Esophagus squamous epithelium (tissue), 5 donors: ENCODE measurements at regions not wholly inside any gene's neighbourhood (a gene's known extent, or its start where the extent isn't known, plus 50 kb on each side); places are given as distances from the start of the nearest gene placed in this dataset.

Experiments
- DNase-seq: peaks from one replicate; lab custom pipeline; 2025; lab: John Stamatoyannopoulos, UW
- H3K27ac ChIP-seq, 4 donors: fragments of 200-600 bp; sonication (generic); one replicate each; pipeline ENCODE4 v1.5.1; 2016 to 2019; ENCODE audit warnings: mild to moderate bottlenecking in 1 of 4
- H3K27me3 ChIP-seq, 4 donors: fragments of 200-600 bp; sonication (generic); 1 replicate in 3 of 4; 2 replicates in 1 of 4; pipeline versions ENCODE4 v1.5.1 to v1.6.0; 2017 to 2021; ENCODE audit warnings: antibody characterized with exemption in 1 of 4
- H3K36me3 ChIP-seq, 3 donors: fragments of 200-600 bp; sonication (generic); one replicate each; pipeline ENCODE4 v1.5.1; 2016 to 2019
- H3K4me1 ChIP-seq, 3 donors: fragments of 200-600 bp; sonication (generic); one replicate each; pipeline ENCODE4 v1.5.1; 2017 to 2019
- H3K4me3 ChIP-seq, 4 donors: fragments of 200-600 bp; sonication (generic); 1 replicate in 3 of 4; 2 replicates in 1 of 4; pipeline ENCODE4 v1.5.1; 2016 to 2019; ENCODE audit warnings: mild to moderate bottlenecking in 2 of 4, moderate library complexity in 1 of 4
- H3K9me3 ChIP-seq, 3 donors: fragments of 200-600 bp; sonication (generic); one replicate each; pipeline ENCODE4 v1.5.1; 2016 to 2019
- POLR2A ChIP-seq, 4 donors: fragments of 450-650 bp; IDR thresholded peaks; one replicate each; pipeline ENCODE4 v1.6.1; 2017; ENCODE audit warnings: antibody characterized with exemption in 4 of 4, mild to moderate bottlenecking in 4 of 4, moderate library complexity in 3 of 4
- WGBS, 2 donors: methylation state at CpG; one replicate each; pipeline ENCODE4 v1.1.5; 2018; 5-methylcytosine and 5-hydroxymethylcytosine counted together
- intact Hi-C: fragments of 100-400 bp; cut with DNase I; formaldehyde crosslinking; loops from one replicate; pipeline ENCODE4 v1.15.0; 2022
- TF ChIP-seq, protein P1 (sequence below), 6 experiments: fragments of 450-650 bp in 4 of 6; fragments of 200-600 bp in 2 of 6; sonication (generic) in 2 of 6; IDR thresholded peaks; one replicate each; pipeline ENCODE4 v1.5.1; 2016 to 2019; ENCODE audit warnings: antibody characterized with exemption in 6 of 6, mild to moderate bottlenecking in 4 of 6, moderate library complexity in 4 of 6
- donor health status: DM: yes; HTN: yes; CAD: no.

DNA sequence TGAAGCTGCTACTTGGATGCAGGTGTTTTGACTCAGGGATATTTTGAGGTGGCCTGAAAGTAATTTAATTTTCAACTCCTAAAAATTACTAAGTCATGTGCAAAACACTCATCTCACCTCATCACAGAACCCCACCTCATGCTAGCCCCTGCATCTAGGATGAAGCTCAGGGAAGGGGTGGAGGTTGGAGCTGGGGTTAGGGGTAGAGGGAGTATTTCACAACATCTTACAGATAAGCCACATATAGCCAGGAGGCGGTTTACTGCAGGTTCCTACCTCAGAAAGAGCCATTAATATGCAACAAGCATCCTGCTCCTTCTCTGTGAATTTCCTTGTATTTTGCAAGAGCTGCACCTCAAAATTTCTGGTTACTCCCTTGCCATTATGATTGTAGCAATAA is 70.5 kb upstream of the TSPAN5 start:
- Histone ChIP-seq H3K27ac (no peak overlapping the region), H3K9me3 (peaks cover 0 to 7% (median 0%) of the 10 kb centered on the region in 3 donors), H3K27me3 (no peaks in the 10 kb centered on the region), H3K36me3 (no peaks in the 10 kb centered on the region), H3K4me1 (no peaks in the 10 kb centered on the region), H3K4me3 (no peak overlapping the region)
- 29 to 57% methylated on average over 1 of the region's 1 CpG for WGBS, 2 donors
- TF ChIP-seq, protein P1, sequence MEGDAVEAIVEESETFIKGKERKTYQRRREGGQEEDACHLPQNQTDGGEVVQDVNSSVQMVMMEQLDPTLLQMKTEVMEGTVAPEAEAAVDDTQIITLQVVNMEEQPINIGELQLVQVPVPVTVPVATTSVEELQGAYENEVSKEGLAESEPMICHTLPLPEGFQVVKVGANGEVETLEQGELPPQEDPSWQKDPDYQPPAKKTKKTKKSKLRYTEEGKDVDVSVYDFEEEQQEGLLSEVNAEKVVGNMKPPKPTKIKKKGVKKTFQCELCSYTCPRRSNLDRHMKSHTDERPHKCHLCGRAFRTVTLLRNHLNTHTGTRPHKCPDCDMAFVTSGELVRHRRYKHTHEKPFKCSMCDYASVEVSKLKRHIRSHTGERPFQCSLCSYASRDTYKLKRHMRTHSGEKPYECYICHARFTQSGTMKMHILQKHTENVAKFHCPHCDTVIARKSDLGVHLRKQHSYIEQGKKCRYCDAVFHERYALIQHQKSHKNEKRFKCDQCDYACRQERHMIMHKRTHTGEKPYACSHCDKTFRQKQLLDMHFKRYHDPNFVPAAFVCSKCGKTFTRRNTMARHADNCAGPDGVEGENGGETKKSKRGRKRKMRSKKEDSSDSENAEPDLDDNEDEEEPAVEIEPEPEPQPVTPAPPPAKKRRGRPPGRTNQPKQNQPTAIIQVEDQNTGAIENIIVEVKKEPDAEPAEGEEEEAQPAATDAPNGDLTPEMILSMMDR (IDR thresholded peaks at IDR 0.05), result no peak
- TF ChIP-seq POLR2A (IDR thresholded peaks at IDR 0.05), result no peak
- DNase-seq, result no peak
- intact Hi-C loops, result no loop called here

DNA sequence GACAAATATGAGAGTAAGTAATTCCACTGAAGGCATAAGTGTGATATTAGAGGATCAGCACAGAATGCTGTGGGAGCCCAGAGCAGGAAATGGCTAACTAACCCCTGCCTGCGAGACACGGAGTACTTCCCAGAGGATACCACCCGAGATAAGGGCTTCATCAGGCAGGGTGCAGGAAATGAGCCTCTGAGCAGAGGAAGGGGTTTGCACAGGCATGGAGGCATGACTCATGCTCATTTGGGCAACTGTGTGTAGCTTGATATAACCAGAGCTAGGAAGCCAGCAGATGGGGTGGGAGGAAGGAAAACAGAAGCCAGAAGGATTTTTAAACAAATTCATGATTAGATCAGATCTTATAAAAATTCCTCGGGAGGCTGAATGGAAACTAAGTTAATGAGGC is 70.0 kb upstream of the TSPAN5 start:
- TF ChIP-seq, protein P1 (IDR thresholded peaks at IDR 0.05), result no peak
- no peak for TF ChIP-seq POLR2A (IDR thresholded peaks at IDR 0.05)
- no peaks in the 10 kb centered on the region for H3K36me3 ChIP-seq
- peaks cover 0 to 11% (median 0%) of the 10 kb centered on the region in 3 donors for H3K9me3 ChIP-seq
- H3K4me3 ChIP-seq, result no peak overlapping the region
- no peaks in the 10 kb centered on the region for H3K27me3 ChIP-seq
- intact Hi-C loops, result no loop called here
- H3K27ac ChIP-seq, result no peak overlapping the region
- H3K4me1 ChIP-seq, result no peaks in the 10 kb centered on the region
- no peak for DNase-seq
- WGBS, 2 donors, result 23 to 29% methylated on average over 4 of the region's 4 CpGs

DNA sequence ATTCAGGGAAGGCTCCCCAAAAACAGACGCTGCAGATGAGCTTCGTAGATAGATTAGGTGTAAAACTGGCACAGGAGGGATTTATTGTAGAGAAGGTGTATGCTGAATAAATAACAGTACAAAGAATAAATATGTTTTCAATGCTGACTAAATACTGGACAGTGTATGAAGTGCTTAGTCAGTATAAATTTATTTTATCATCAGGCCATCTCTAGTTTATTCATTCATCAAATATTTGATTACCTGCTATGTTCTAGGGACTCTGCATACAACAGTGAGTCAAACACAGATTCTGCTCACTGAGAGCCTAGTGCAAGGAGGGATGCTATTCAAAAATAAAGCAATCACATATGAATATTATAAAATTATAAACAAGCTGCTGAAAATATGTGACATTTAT is 63.6 kb upstream of the TSPAN5 start:
- no peaks in the 10 kb centered on the region for H3K27me3 ChIP-seq
- 91 to 97% methylated on average over 2 of the region's 2 CpGs for WGBS, 2 donors
- TF ChIP-seq, protein P1 (IDR thresholded peaks at IDR 0.05), result no peak
- TF ChIP-seq POLR2A (IDR thresholded peaks at IDR 0.05), result no peak
- H3K27ac ChIP-seq, result no peak overlapping the region
- H3K9me3 ChIP-seq, result peaks cover 0 to 17% (median 0%) of the 10 kb centered on the region in 3 donors
- no peak overlapping the region for H3K4me3 ChIP-seq
- no peaks in the 10 kb centered on the region for H3K4me1 ChIP-seq
- no peak for DNase-seq
- intact Hi-C loops, result no loop called here
- no peaks in the 10 kb centered on the region for H3K36me3 ChIP-seq

DNA sequence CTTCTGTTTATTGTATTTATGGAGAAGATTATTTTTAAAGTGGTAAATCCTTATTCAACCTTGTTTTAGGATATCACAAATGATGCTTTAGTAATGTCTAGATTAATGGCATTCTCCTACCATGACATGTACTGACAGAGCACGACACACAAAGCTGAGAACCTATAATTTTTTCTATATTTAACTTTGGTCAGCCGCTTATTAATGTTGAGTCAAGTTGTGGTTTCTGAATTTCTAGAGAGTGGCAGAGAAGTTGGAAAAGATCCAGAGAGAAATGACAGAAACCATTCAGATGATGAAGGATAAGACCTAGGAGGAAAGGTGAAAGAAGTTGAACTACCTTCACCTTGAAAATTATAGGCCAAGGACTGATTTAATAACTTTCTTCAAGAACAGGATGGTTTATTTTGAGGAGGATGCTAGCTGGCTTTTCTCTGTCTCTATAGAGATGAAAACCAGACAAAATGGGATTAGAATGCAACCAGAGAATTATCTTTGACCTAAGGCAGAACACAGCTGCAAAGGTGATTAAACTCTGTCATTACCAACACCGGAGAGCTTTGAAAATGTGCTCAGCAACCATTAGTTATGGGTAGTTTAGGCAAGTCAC is 62.6 kb upstream of the TSPAN5 start:
- H3K4me1 ChIP-seq, result no peaks in the 10 kb centered on the region
- no peaks in the 10 kb centered on the region for H3K36me3 ChIP-seq
- TF ChIP-seq, protein P1 (IDR thresholded peaks at IDR 0.05), result no peak
- no peak for TF ChIP-seq POLR2A (IDR thresholded peaks at IDR 0.05)
- intact Hi-C loops, result no loop called here
- no peak for DNase-seq
- no peaks in the 10 kb centered on the region for H3K27me3 ChIP-seq
- no peak overlapping the region for H3K4me3 ChIP-seq
- H3K9me3 ChIP-seq, result peaks cover 0 to 17% (median 0%) of the 10 kb centered on the region in 3 donors
- WGBS, 2 donors, result 26 to 32% methylated on average over 3 of the region's 3 CpGs
- no peak overlapping the region for H3K27ac ChIP-seq

DNA sequence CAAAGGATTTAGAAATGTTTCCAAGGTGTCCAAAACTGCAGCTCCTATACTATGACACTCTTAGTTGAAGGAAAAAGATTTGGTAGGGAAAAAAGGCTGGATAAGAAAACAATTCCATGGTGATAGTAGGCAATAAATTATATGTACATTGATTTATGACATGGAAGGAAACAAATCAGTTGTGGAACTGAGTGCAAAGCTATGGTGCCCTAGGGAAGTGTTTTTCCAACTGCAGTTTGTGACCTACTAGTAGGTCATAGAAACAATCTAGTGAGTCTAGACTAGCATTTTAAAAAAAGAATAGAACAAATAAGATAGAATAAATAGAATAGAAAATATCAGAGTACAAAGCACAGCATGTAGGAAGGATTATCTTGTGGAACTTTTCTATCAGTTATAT is 58.4 kb upstream of the TSPAN5 start:
- no peak overlapping the region for H3K27ac ChIP-seq
- H3K4me1 ChIP-seq, result no peaks in the 10 kb centered on the region
- no peaks in the 10 kb centered on the region for H3K27me3 ChIP-seq
- intact Hi-C loops, result no loop called here
- TF ChIP-seq POLR2A (IDR thresholded peaks at IDR 0.05), result no peak
- TF ChIP-seq, protein P1 (IDR thresholded peaks at IDR 0.05), result no peak
- no peak overlapping the region for H3K4me3 ChIP-seq
- DNase-seq, result no peak
- H3K36me3 ChIP-seq, result no peaks in the 10 kb centered on the region
- H3K9me3 ChIP-seq, result no peaks in the 10 kb centered on the region
